ENCODE measurements at regions not wholly inside any gene's neighbourhood (a gene's known extent, or its start where the extent isn't known, plus 50 kb on each side); places are given as distances from the start of the nearest gene placed in this dataset.

- DNase-seq (ENCODE audit: low read depth in 2 of 2) = no peak
These were observed 168.4 kb upstream of the AVPR1A start for GRCh38 chr12:63319386-63319785.

GRCh38 chr12:63318933-63319332 lies 167.9 kb upstream of the AVPR1A start:
- DNase-seq (ENCODE audit: low read depth in 2 of 2) = no peak

- no peak for DNase-seq (ENCODE audit: low read depth in 2 of 2)
These were observed 167.3 kb upstream of the AVPR1A start for GRCh38 chr12:63318313-63318712.

GRCh38 chr12:63317880-63318279 lies 166.9 kb upstream of the AVPR1A start:
- no peak for DNase-seq (ENCODE audit: low read depth in 2 of 2)

GRCh38 chr12:63317286-63317846 lies 166.4 kb upstream of the AVPR1A start:
- DNase-seq (ENCODE audit: low read depth in 2 of 2) = no peak

- DNase-seq (ENCODE audit: low read depth in 2 of 2) = no peak
These were observed 162.1 kb upstream of the AVPR1A start for GRCh38 chr12:63313139-63313538.

- DNase-seq (ENCODE audit: low read depth in 2 of 2) = no peak
These were observed 157.7 kb upstream of the AVPR1A start for GRCh38 chr12:63308671-63309070.

GRCh38 chr12:63307849-63308248 lies 156.8 kb upstream of the AVPR1A start:
- no peak for DNase-seq (ENCODE audit: low read depth in 2 of 2)

GRCh38 chr12:63305901-63306875 lies 155.2 kb upstream of the AVPR1A start:
- no peak for DNase-seq (ENCODE audit: low read depth in 2 of 2)

GRCh38 chr12:63304887-63305316 lies 153.9 kb upstream of the AVPR1A start:
- DNase-seq (ENCODE audit: low read depth in 2 of 2) = no peak

- DNase-seq (ENCODE audit: low read depth in 2 of 2) = no peak
These were observed 152.0 kb upstream of the AVPR1A start for GRCh38 chr12:63302941-63303536.

GRCh38 chr12:63302269-63302940 lies 151.4 kb upstream of the AVPR1A start:
- DNase-seq (ENCODE audit: low read depth in 2 of 2) = no peak

- no peak for DNase-seq (ENCODE audit: low read depth in 2 of 2)
These were observed 150.3 kb upstream of the AVPR1A start for GRCh38 chr12:63301311-63301710.

GRCh38 chr12:63298386-63298930 lies 147.5 kb upstream of the AVPR1A start:
- DNase-seq (ENCODE audit: low read depth in 2 of 2) = no peak

GRCh38 chr12:63294327-63294632 lies 143.3 kb upstream of the AVPR1A start:
- DNase-seq (ENCODE audit: low read depth in 2 of 2) = no peak

- DNase-seq (ENCODE audit: low read depth in 2 of 2) = no peak
These were observed 141.6 kb upstream of the AVPR1A start for GRCh38 chr12:63292471-63293221.

GRCh38 chr12:63276537-63277365 lies 125.8 kb upstream of the AVPR1A start:
- DNase-seq (ENCODE audit: low read depth in 2 of 2) = no peak

GRCh38 chr12:63266988-63267387 lies 116.0 kb upstream of the AVPR1A start:
- DNase-seq (ENCODE audit: low read depth in 2 of 2) = no peak

- no peak for DNase-seq (ENCODE audit: low read depth in 2 of 2)
These were observed 113.6 kb upstream of the AVPR1A start for GRCh38 chr12:63264629-63265028.

GRCh38 chr12:63250486-63250885 lies 99.5 kb upstream of the AVPR1A start:
- DNase-seq (ENCODE audit: low read depth in 2 of 2) = no peak

Measured in stimulated activated CD4-positive, alpha-beta T cell treated with anti-CD3 and anti-CD28 coated beads, Interleukin-4, amount 100 ng/mL, for 48 hours (primary cell).